AG09309 (cell line): ENCODE measurements at regions not wholly inside any gene's neighbourhood (a gene's known extent, or its start where the extent isn't known, plus 50 kb on each side); places are given as distances from the start of the nearest gene placed in this dataset.

Experiments
- DNase-seq: peaks from one replicate; pipeline ENCODE4 v3.0.0-alpha.2; 2010; ENCODE audit warnings: low read depth
- H3K4me3 ChIP-seq: 2 replicates; pipeline ENCODE4 v1.5.1; 2011; ENCODE audit warnings: mild to moderate bottlenecking, low read depth, low read length, moderate library complexity; ENCODE audit not compliant: control insufficient read depth
- CTCF ChIP-seq: IDR thresholded peaks from 2 replicates; pipeline ENCODE4 v1.5.1; 2011; ENCODE audit warnings: mild to moderate bottlenecking, low read depth, low read length, inconsistent platforms; ENCODE audit not compliant: insufficient read depth, control insufficient read depth; ENCODE audit errors: missing control alignments

- no peak overlapping the region for H3K4me3 ChIP-seq
- TF ChIP-seq CTCF: no peak
- no peak for DNase-seq
These were observed 1474.2 kb upstream of the CELF4 start for GRCh38 chr18:39039813-39040212.

GRCh38 chr18:39037925-39038324 lies 1472.3 kb upstream of the CELF4 start:
- no peak for TF ChIP-seq CTCF
- DNase-seq: no peak
- no peak overlapping the region for H3K4me3 ChIP-seq

GRCh38 chr18:39033312-39033711 lies 1467.7 kb upstream of the CELF4 start:
- no peak for DNase-seq
- TF ChIP-seq CTCF: no peak
- no peak overlapping the region for H3K4me3 ChIP-seq

- TF ChIP-seq CTCF: no peak
- DNase-seq: no peak
- H3K4me3 ChIP-seq: no peak overlapping the region
These were observed 1466.0 kb upstream of the CELF4 start for GRCh38 chr18:39031647-39032046.

- TF ChIP-seq CTCF: no peak
- H3K4me3 ChIP-seq: no peak overlapping the region
- no peak for DNase-seq
These were observed 1464.6 kb upstream of the CELF4 start for GRCh38 chr18:39030124-39030655.

GRCh38 chr18:39025531-39025930 lies 1459.9 kb upstream of the CELF4 start:
- DNase-seq: no peak
- no peak overlapping the region for H3K4me3 ChIP-seq
- TF ChIP-seq CTCF: no peak

- no peak for DNase-seq
These were observed 1454.4 kb upstream of the CELF4 start for GRCh38 chr18:39019989-39020388.

More at GRCh38 chr18:39019989-39020388, 1454.4 kb upstream of the CELF4 start:
- no peak overlapping the region for H3K4me3 ChIP-seq
- no peak for TF ChIP-seq CTCF
